Stimulated activated CD8-positive, alpha-beta memory T cell treated with anti-CD3 and anti-CD28 coated beads, Interleukin-4, amount 100 ng/mL, for 48 hours (primary cell): ENCODE measurements at regions not wholly inside any gene's neighbourhood (a gene's known extent, or its start where the extent isn't known, plus 50 kb on each side); places are given as distances from the start of the nearest gene placed in this dataset.
"Not testable (repeated sequence)": the region's sequence is repeated elsewhere in the genome, so short reads cannot be mapped to it uniquely, and the experiment has no call there.

Experiments used
- DNase-seq: peaks from one replicate; pipeline ENCODE4 v3.0.0-alpha.2; 2020

GRCh38 chr3:106945435-106945834, 431.8 kb upstream of the CCDC54 start:
- DNase-seq: no peak

GRCh38 chr3:106946866-106947265, 430.4 kb upstream of the CCDC54 start:
- DNase-seq: no peak

GRCh38 chr3:106957029-106957428, 420.2 kb upstream of the CCDC54 start:
- no peak for DNase-seq

GRCh38 chr3:106962993-106963392, 414.2 kb upstream of the CCDC54 start:
- no peak for DNase-seq

- DNase-seq: no peak
Observed at GRCh38 chr3:106963442-106963841, 413.8 kb upstream of the CCDC54 start.

- no peak for DNase-seq
Observed at GRCh38 chr3:106965307-106965706, 411.9 kb upstream of the CCDC54 start.

GRCh38 chr3:106969596-106969995, 407.6 kb upstream of the CCDC54 start:
- no peak for DNase-seq

GRCh38 chr3:106981392-106981791, 395.8 kb upstream of the CCDC54 start:
- no peak for DNase-seq

GRCh38 chr3:106985721-106986120, 391.5 kb upstream of the CCDC54 start:
- no peak for DNase-seq

- DNase-seq: not testable (repeated sequence)
Observed at GRCh38 chr3:106998841-106999682, 378.2 kb upstream of the CCDC54 start.

- no peak for DNase-seq
Observed at GRCh38 chr3:107001635-107002034, 375.6 kb upstream of the CCDC54 start.

GRCh38 chr3:107005352-107005751, 371.9 kb upstream of the CCDC54 start:
- DNase-seq: not testable (repeated sequence)

- no peak for DNase-seq
Observed at GRCh38 chr3:107008213-107008612, 369.0 kb upstream of the CCDC54 start.

- no peak for DNase-seq
Observed at GRCh38 chr3:107013641-107014040, 363.6 kb upstream of the CCDC54 start.

GRCh38 chr3:107024551-107025026, 352.6 kb upstream of the CCDC54 start:
- no peak for DNase-seq

- DNase-seq: no peak
Observed at GRCh38 chr3:107025961-107026360, 351.3 kb upstream of the CCDC54 start.

- DNase-seq: no peak
Observed at GRCh38 chr3:107028086-107028485, 349.2 kb upstream of the CCDC54 start.

- no peak for DNase-seq
Observed at GRCh38 chr3:107028626-107029025, 348.6 kb upstream of the CCDC54 start.

- no peak for DNase-seq
Observed at GRCh38 chr3:107032111-107032510, 345.1 kb upstream of the CCDC54 start.

- DNase-seq: no peak
Observed at GRCh38 chr3:107034142-107034541, 343.1 kb upstream of the CCDC54 start.

- no peak for DNase-seq
Observed at GRCh38 chr3:107035176-107035575, 342.1 kb upstream of the CCDC54 start.

GRCh38 chr3:107044677-107045076, 332.6 kb upstream of the CCDC54 start:
- DNase-seq: no peak

- DNase-seq: no peak
Observed at GRCh38 chr3:107045791-107046190, 331.4 kb upstream of the CCDC54 start.

GRCh38 chr3:107055181-107055942, 321.9 kb upstream of the CCDC54 start:
- DNase-seq: no peak
